ENCODE measurements at regions not wholly inside any gene's neighbourhood (a gene's known extent, or its start where the extent isn't known, plus 50 kb on each side); places are given as distances from the start of the nearest gene placed in this dataset.

DNA sequence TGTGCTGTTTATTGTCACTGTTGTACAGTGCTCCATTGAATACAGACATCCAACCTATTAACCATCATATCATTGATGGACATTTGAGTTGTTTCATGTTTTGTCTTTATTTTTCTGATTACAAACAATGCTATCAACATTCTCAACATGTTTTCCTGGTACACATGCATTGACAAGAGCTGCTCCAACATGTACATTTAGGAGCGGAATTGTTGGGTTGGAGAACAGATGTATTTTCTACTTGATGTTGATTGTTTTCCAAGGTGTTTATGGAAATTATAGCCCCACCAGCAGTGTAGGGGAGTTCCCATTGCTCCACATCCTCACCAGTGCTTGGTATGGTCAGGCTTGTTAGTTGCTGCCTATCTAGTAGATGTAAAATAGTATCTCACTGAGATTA, 204.1 kb upstream of the CLINT1 start:
- intact Hi-C loops (cut with DNase I; ENCODE audit: low total_unique reads), result no loop called here
- Histone ChIP-seq H3K9me3 (no peaks in the 10 kb centered on the region), H3K4me1 (peaks cover 0 to 7% (median 0%) of the 10 kb centered on the region in 4 donors), H3K4me3 (no peak overlapping the region), H3K27ac (no peak overlapping the region), H3K36me3 (no peaks in the 10 kb centered on the region), H3K27me3 (peaks cover 0 to 4% of the 10 kb centered on the region in 2 donors)
- TF ChIP-seq, protein P1, sequence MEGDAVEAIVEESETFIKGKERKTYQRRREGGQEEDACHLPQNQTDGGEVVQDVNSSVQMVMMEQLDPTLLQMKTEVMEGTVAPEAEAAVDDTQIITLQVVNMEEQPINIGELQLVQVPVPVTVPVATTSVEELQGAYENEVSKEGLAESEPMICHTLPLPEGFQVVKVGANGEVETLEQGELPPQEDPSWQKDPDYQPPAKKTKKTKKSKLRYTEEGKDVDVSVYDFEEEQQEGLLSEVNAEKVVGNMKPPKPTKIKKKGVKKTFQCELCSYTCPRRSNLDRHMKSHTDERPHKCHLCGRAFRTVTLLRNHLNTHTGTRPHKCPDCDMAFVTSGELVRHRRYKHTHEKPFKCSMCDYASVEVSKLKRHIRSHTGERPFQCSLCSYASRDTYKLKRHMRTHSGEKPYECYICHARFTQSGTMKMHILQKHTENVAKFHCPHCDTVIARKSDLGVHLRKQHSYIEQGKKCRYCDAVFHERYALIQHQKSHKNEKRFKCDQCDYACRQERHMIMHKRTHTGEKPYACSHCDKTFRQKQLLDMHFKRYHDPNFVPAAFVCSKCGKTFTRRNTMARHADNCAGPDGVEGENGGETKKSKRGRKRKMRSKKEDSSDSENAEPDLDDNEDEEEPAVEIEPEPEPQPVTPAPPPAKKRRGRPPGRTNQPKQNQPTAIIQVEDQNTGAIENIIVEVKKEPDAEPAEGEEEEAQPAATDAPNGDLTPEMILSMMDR (IDR thresholded peaks at IDR 0.05), result no peak
- no peak for DNase-seq

DNA sequence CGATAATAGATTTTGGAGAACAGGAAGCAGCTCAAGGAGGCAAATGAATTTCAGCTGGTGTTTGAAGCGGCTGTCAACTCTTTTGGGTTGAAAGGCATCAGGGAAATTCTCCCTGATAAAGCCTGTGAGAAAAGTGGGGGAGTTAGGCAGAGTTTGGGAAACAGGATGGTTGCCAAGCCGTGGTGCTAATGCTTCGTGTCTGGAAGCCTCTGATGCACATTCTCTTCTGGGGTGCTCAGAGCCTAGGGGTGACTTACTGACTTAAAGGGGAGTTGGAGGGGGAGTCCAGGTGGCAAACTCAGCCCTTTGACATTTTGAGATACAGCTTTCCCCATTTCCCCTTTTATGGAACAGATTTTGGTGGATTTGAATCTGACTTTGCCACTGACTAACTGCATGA, 202.5 kb upstream of the CLINT1 start:
- H3K27ac ChIP-seq, result no peak overlapping the region
- DNase-seq, result no peak
- peaks cover 0 to 4% of the 10 kb centered on the region in 2 donors for H3K27me3 ChIP-seq
- H3K9me3 ChIP-seq, result no peaks in the 10 kb centered on the region
- no peaks in the 10 kb centered on the region for H3K36me3 ChIP-seq
- TF ChIP-seq, protein P1 (IDR thresholded peaks at IDR 0.05), result no peak
- peaks cover 0 to 7% (median 0%) of the 10 kb centered on the region in 4 donors for H3K4me1 ChIP-seq
- intact Hi-C loops (cut with DNase I; ENCODE audit: low total_unique reads), result no loop called here
- H3K4me3 ChIP-seq, result no peak overlapping the region

DNA sequence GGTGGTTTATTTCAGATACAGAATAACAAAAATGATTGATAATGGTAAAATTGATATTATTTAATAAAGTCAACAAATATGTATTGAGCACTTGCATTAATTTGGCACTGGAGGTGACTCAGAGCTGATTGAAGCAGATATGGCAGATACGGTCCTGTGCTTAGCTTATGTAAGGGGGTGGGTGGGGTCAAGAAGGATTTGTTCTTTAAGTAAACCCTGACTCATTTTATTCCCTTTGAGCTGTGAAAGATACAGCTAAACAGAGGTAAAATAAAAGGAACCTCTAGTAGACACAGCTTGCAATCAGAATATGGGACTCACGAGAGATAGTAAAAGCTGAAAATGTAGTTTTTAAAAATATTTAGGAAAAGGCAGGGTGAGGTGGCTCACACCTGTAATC, 201.3 kb upstream of the CLINT1 start:
- no peak overlapping the region for H3K4me3 ChIP-seq
- DNase-seq, result no peak
- H3K36me3 ChIP-seq, result no peaks in the 10 kb centered on the region
- TF ChIP-seq, protein P1 (IDR thresholded peaks at IDR 0.05), result no peak
- no peaks in the 10 kb centered on the region for H3K9me3 ChIP-seq
- H3K4me1 ChIP-seq, result peaks cover 0 to 7% (median 0%) of the 10 kb centered on the region in 4 donors
- H3K27me3 ChIP-seq, result peaks cover 0 to 4% of the 10 kb centered on the region in 2 donors
- intact Hi-C loops (cut with DNase I; ENCODE audit: low total_unique reads), result no loop called here
- H3K27ac ChIP-seq, result no peak overlapping the region

DNA sequence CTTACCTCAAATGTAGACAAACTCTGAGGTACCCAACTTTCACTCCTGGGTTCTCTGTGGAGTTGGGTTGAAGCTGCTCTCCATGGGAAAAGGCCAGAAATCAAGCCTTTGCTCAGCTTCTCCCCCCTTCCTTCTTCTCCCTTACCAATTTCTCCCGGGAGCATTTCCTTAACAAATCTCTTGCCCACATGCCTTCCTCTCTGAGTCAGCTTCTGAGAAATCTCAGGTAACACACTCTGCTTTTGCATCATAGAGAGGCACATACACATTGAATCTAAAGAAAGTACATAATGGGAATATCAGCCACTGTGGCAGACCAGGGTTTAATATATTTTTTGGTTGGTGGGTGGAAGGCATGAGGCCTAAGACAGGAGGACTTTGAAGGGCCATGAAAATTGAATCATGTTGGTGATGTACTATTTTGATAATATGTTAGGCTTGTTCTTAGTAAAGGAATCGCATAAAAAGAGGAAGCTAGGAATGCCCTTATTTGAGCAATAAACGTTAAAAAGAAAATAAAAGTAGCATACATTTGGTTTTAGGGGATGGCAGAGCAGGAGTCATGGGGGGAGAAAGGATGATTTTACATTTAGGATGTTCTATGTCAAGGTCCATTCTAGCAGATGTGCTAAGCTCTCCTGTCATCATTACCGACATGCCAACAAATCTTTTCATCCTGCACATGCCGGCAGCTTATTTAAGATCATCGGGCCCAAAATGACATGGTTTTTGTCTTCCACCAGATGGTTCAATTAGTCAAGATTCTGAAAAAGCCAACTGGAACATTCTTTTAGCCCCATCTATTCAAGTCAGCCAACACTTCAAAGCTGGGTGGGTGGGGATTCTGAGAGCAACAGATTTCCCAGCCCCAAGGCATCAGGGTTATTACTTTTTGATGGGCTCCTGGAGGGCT, 199.5 kb upstream of the CLINT1 start:
- DNase-seq, result no peak
- Histone ChIP-seq H3K36me3 (no peaks in the 10 kb centered on the region), H3K4me3 (no peak overlapping the region), H3K27ac (no peak overlapping the region), H3K4me1 (no peaks in the 10 kb centered on the region), H3K27me3 (peaks cover 0 to 4% of the 10 kb centered on the region in 2 donors), H3K9me3 (no peaks in the 10 kb centered on the region)
- intact Hi-C loops (cut with DNase I; ENCODE audit: low total_unique reads), result no loop called here
- TF ChIP-seq, protein P1 (IDR thresholded peaks at IDR 0.05), result no peak

DNA sequence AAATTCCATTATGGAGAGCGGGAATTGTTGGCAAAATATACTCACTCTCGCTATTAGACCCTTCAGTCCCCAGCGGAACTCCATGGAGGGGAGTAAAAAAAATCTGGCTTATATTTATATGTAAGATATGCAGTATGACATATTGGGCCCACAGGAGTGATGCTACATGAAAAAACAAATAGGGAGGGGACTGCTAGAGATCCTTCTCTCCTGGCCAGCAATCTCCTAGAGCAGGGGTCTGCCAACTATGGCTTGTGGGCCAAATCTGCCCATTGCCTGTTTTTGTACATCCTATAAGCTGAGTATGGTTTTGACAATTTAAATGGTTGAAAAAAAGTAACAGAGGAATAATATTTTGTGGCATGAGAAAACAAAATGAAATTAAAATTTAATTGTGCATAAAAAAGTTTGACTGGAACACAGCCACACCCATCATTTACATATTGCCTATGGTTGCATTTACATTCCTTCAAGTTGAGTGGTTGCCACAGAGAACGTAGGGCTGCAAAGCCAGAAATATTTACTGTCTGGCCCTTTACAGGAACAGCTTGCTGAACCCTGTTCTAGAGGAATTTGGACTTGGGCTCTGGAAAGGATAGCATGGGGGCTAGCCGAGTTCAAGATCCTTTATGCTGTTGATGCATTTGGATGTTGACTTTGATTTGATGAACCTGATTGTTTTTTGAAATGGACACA, 197.3 kb upstream of the CLINT1 start:
- DNase-seq, result no peak
- TF ChIP-seq, protein P1 (IDR thresholded peaks at IDR 0.05), result no peak
- H3K27ac ChIP-seq, result no peak overlapping the region
- H3K9me3 ChIP-seq, result no peaks in the 10 kb centered on the region
- H3K36me3 ChIP-seq, result no peaks in the 10 kb centered on the region
- intact Hi-C loops (cut with DNase I; ENCODE audit: low total_unique reads), result no loop called here
- no peaks in the 10 kb centered on the region for H3K4me1 ChIP-seq
- H3K4me3 ChIP-seq, result no peak overlapping the region
- peaks cover 0 to 1% of the 10 kb centered on the region in 2 donors for H3K27me3 ChIP-seq

All from tibial artery (tissue), 4 donors.